Stimulated activated CD4-positive, alpha-beta T cell treated with anti-CD3 and anti-CD28 coated beads, Interleukin-4, amount 100 ng/mL, for 24 hours (primary cell): ENCODE measurements at regions not wholly inside any gene's neighbourhood (a gene's known extent, or its start where the extent isn't known, plus 50 kb on each side); places are given as distances from the start of the nearest gene placed in this dataset.

Experiments
- DNase-seq: peaks from one replicate; pipeline ENCODE4 v3.0.0-alpha.2; 2020

GRCh38 chr1:22221233-22221780 is 78.4 kb upstream of the WNT4 start:
- DNase-seq, result no peak

DNA sequence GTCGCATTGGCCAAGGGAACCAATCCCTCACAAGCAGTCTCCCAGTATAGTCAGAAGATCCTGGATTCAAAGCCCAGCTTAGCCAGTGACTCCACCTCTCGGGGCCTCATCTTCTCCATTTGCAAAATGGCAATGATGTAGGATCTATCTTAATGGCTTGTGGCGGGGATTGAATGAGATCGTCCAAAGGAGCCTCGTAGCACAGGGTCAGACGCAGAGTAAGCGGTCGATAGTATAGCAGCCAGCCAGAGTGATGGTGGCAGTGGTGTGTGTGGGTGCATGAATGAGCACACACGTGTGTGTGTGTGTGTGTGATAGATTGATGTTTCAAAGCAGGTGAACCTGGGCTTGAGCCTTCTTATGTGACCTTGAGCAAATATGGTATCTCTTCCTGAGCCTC is 79.8 kb upstream of the WNT4 start:
- no peak for DNase-seq

- no peak for DNase-seq
Observed at GRCh38 chr1:22223176-22223575, 80.3 kb upstream of the WNT4 start.

DNA sequence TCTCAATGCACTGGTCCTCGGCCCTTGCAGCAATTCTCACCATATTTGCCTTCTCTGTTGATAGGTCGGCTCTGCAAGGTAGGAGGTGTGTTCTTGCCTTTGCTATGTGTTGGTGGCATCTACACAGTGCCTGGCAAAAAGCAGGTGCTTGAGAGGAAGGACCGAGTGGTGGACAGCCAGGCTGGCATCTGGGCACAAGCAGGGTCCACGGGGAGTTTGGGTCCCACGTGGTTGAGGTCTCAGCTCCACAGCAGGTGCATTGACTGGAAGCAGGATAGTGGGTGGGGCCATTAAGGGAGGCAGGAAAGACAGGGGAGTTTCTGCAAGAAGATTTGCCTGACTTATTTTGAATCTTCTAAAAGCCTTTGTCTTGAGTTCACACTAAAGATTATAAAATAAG is 81.2 kb upstream of the WNT4 start:
- DNase-seq, result no peak

- no peak for DNase-seq
Observed at GRCh38 chr1:22224631-22225030, 81.7 kb upstream of the WNT4 start.

DNA sequence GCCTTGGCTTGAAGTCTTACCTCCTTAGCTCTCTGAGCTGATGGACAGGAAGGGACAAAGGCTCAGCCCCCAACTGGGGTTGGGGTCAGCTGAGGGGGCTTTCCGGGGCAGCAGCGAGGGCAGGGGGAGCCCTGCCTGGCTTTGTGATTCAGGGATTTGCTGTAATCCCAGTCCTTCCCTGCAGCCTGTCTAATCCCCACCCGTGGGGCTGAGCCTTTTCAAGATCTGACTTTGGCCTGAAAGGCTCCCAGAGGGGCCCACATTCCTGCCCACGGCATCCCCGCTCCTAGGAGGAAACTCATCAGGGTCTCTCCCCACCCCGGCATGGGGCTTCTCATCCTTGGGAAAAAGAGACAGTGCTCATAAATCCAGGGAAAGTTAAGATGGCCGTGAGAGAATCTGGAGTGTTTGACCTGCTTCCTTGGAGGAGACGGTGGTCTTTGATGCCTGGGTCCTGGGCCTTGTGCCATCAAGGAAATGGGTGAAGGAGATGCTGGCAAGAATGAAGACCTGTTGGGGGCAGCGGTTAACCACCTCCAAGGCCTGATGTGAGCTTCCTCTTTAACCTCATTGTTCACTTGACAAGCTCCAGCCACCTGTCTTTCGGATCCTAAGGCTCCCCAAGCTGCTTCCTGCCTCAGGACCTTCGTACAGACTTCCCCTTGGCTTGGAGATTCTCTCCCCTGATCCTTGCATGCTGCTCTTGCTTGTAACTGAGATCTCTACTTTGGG is 83.1 kb upstream of the WNT4 start:
- DNase-seq, result no peak

DNA sequence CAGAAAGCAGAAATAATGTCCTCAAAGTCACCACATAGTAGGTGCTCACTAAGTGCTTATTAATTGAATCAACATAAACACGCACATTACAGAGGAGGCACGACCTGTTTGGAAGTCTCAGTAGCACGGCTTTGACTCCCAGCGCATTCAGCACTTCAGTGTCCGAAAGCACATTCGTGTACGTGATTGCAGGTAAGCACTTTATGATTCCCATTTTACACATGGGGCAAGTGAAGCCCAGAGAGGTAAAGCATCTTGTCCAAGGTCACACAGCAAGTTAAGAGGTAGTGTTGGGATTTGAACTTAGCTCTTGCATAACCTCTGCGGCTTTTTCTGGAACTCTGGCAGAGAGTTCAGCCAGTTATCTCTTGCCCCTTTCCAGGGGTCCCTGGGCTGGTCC is 85.2 kb upstream of the WNT4 start:
- DNase-seq, result no peak

- no peak for DNase-seq
Observed at GRCh38 chr1:22228505-22228911, 85.6 kb upstream of the WNT4 start.

DNA sequence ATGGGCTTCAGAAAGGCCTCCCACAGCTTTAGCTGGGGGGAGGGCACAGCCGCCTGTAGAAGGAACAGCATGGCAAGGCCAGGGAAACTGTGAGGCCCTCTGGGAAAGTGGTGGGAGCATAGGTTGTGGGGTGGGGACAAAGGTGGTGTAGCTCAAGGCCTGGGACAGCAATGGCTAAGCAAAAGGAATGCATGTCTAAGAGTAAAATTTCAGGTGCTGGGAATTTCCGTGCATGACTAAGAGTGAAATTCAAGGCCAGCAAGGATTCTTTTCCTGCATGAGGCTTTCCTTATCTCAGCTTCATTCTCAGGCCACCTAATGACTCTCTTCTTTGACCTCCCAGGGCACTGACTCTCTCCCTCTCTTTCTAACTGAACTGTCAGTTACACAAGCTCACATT is 86.5 kb upstream of the WNT4 start:
- DNase-seq, result no peak

DNA sequence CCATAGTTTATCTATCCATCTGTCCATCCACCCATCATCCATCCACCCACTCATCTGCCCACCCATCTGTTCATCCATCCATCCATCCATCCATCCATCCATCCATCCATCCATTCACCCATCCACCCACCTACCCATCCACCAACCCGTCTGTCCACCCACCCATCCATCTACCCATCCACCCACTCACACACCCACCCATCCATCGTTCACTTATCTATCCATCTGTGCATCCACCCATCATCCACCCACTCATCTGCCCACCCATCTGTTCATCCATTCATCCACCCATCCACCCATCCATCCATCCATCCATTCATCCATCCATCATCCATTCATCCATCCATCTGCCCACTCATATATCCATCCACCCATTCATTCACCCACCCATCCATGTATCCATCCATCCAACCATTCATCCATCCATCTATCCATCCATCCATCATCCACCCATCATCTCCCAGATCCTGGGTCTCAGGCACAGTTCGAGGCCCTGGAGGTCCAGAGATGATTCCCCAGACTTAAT is 88.2 kb upstream of the WNT4 start:
- no peak for DNase-seq

GRCh38 chr1:22231995-22232690 is 89.2 kb upstream of the WNT4 start:
- no peak for DNase-seq

GRCh38 chr1:22233222-22233621 is 90.3 kb upstream of the WNT4 start:
- no peak for DNase-seq

DNA sequence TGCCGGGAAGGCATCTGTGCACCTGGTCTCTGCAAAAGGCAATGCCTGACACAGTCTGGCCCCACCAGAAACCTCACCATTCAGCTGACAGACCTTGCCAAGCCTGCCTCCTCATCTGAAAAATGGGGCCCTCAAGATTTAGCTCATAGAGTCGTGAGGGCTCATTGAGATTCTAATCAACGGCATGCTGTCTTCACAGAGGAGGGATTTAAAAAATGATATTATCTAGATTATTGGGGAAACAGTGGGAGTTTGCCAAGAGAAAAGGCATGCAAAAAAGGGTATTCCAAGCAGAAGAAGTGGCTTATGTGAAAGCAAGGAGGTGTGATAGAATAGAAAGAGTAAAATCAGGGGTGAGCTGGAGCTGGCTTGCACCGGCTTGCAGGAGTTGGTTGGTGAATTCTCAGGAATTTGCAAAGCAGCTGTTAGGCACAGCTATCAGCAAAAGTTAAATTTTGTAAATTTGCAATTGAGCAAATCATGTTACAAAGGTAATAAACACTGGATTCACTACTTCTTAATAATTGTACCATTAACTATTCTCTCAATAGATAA is 91.7 kb upstream of the WNT4 start:
- DNase-seq, result no peak

GRCh38 chr1:22236166-22236565 is 93.3 kb upstream of the WNT4 start:
- DNase-seq, result no peak

GRCh38 chr1:22236900-22237299 is 94.0 kb upstream of the WNT4 start:
- no peak for DNase-seq

DNA sequence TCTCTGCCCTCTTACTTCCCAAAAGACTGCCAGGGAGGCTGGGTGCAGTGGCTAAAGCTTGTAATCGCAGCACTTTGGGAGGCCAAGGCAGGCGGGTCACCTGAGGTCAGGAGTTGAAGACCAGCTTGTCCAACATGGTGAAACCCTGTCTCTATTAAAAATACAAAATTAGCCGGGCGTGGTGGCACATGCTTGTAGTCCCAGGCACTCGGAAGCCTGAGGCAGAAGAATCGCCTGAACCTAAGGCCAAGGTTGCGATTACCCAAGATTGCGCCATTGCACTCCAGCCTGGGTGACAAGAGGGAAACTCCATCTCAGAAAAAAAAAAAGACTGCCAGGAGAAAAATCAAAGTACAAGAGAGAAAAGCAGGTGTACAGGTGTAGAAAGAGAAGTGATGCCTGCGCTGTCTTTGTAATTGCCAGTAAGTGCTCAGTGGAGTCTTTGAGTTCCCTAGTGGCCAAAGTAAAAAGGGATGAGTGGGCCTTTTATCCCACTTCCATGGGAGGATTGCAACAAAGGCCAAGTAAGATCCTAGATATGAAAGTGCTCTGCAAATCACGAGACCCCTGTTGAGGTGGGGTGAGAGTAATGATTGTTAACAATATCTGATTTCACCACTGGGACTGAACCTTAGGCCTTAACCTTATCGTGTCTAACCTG is 94.7 kb upstream of the WNT4 start:
- no peak for DNase-seq

GRCh38 chr1:22238356-22239224 is 95.7 kb upstream of the WNT4 start:
- no peak for DNase-seq

- DNase-seq, result no peak
Observed at GRCh38 chr1:22239378-22239777, 96.5 kb upstream of the WNT4 start.

- no peak for DNase-seq
Observed at GRCh38 chr1:22241250-22241649, 98.4 kb upstream of the WNT4 start.

DNA sequence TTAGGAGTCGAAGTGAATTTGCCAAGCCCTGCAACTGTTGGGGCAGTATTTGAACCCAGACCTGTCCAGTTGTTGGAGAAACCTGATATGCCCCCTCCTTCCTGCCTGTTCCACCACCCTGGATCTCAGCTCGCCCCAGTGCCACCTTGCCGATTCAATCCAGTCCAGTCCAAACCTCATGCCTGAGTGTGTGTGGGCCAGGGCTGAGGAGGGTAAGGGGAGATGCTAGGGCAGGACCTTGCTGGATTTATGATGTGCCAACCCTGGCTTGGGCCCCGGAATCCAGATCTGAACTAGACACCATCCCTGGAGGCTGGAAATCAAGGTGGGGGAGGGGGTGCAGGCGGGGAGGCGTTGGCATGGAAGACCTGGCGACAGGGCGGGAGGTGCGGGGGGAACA is 98.9 kb upstream of the WNT4 start:
- no peak for DNase-seq

DNA sequence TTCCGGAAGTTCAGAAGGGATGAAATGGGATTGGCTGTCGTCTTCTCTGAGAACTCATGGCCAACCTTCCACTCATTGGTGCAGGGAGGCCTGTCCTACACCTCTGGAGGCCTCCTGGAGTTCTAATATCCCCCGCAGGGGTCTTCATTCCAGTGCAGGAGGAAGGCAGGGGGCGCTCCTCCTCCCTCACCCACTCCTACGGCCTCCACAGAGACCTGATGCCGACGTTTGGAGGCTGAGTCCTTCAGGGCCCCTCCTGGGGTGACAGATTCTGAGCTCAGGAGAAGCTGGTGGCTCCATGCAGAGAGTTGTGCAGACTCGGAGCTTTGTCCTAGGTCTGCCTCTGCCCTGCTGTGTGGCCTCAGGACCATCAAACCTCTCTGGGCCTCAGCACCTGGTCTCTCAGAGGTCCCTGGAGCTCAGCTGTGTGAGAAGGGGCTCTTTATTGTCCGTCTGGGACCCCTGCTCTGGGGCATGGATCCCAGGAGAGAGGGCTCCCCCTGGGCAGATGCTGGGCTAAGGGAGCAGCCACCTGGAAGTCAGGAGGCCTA is 102.3 kb upstream of the WNT4 start:
- no peak for DNase-seq

DNA sequence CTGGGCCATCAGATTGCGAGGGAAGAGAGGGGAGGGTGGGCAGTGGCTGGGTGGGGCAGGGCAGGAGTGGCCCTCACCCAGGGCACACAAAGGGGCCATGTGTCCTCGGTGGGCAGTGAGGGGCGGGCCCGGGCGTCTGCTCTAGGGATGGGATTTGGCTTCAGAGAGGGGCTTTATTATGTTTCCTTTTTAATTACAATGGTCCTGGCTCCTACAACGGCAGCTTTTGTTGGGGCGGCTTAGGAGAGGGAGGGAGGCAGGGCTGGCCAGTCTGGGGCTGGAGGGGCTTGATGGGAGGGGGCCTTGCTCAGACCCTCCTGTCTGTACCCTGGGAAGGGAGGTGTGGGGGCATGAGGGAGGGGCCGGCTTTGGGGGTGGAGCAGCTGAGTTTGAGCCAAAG is 102.8 kb upstream of the WNT4 start:
- DNase-seq, result no peak
